ENCODE measurements at regions not wholly inside any gene's neighbourhood (a gene's known extent, or its start where the extent isn't known, plus 50 kb on each side); places are given as distances from the start of the nearest gene placed in this dataset.

- Histone ChIP-seq H3F3A (ENCODE audit: control insufficient read depth, insufficient read depth) (no peaks in the 10 kb centered on the region), H3K4me3 (ENCODE audit: low read length) (no peak overlapping the region), H4K20me1 (ENCODE audit: control insufficient read depth, insufficient read depth, low read depth, low read length) (no peaks in the 10 kb centered on the region), H3K4me2 (ENCODE audit: low read length) (peak overlapping the region; percentile 51), H3K27me3 (ENCODE audit: control insufficient read depth, low read length) (no peaks in the 10 kb centered on the region), H3K27ac (ENCODE audit: low read depth, low read length) (peak overlapping the region; percentile 39; the same call in 1 of the 2 replicates), H3K9me2 (replicated peaks; ENCODE audit: control insufficient read depth, low read length) (no peaks in the 10 kb centered on the region), H3K9me3 (ENCODE audit: control insufficient read depth, insufficient read depth, low read length) (no peaks in the 10 kb centered on the region; the same call in 1 of the 2 replicates), H3K36me3 (ENCODE audit: control insufficient read depth, low read length) (no peaks in the 10 kb centered on the region; the same call in 1 of the 2 replicates), H3K4me1 (ENCODE audit: control insufficient read depth, low read length) (peaks cover 29% of the 10 kb centered on the region), H3K79me2 (ENCODE audit: control insufficient read depth, low read length) (no peaks in the 10 kb centered on the region)
- no peak for TF ChIP-seq CTCF (IDR thresholded peaks at IDR 0.05; ENCODE audit: low read depth, low read length, poor library complexity, severe bottlenecking)
Measured at GRCh38 chr4:123976819-123977218, 580.2 kb downstream of the SPRY1 start.

GRCh38 chr4:123977641-123978081 is 581.1 kb downstream of the SPRY1 start:
- no peak overlapping the region for H3K4me2 ChIP-seq (ENCODE audit: low read length)
- H3K27me3 ChIP-seq (ENCODE audit: control insufficient read depth, low read length): no peaks in the 10 kb centered on the region
- TF ChIP-seq CTCF (IDR thresholded peaks at IDR 0.05; ENCODE audit: low read depth, low read length, poor library complexity, severe bottlenecking) (no peak), EZH2phosphoT487 (IDR thresholded peaks at IDR 0.05; ENCODE audit: borderline replicate concordance, low read length) (no peak)
- no peak overlapping the region for H3K4me3 ChIP-seq (ENCODE audit: low read length)
- H4K20me1 ChIP-seq (ENCODE audit: control insufficient read depth, insufficient read depth, low read depth, low read length): no peaks in the 10 kb centered on the region
- no peak overlapping the region for H3K27ac ChIP-seq (ENCODE audit: low read depth, low read length)
- H3F3A ChIP-seq (ENCODE audit: control insufficient read depth, insufficient read depth): no peaks in the 10 kb centered on the region
- H3K9me3 ChIP-seq (ENCODE audit: control insufficient read depth, insufficient read depth, low read length): no peaks in the 10 kb centered on the region; the same call in 1 of the 2 replicates
- no peaks in the 10 kb centered on the region for H3K9me2 ChIP-seq (replicated peaks; ENCODE audit: control insufficient read depth, low read length)
- H3K4me1 ChIP-seq (ENCODE audit: control insufficient read depth, low read length): peaks cover 29% of the 10 kb centered on the region
- no peaks in the 10 kb centered on the region for H3K79me2 ChIP-seq (ENCODE audit: control insufficient read depth, low read length)
- H3K36me3 ChIP-seq (ENCODE audit: control insufficient read depth, low read length): no peaks in the 10 kb centered on the region; the same call in 1 of the 2 replicates

- Histone ChIP-seq H3K27ac (ENCODE audit: low read depth, low read length) (no peak overlapping the region), H3K4me2 (ENCODE audit: low read length) (no peak overlapping the region), H3K9me3 (ENCODE audit: control insufficient read depth, insufficient read depth, low read length) (no peaks in the 10 kb centered on the region; the same call in 1 of the 2 replicates), H3K79me2 (ENCODE audit: control insufficient read depth, low read length) (no peaks in the 10 kb centered on the region), H3K36me3 (ENCODE audit: control insufficient read depth, low read length) (no peaks in the 10 kb centered on the region; the same call in 1 of the 2 replicates), H3K27me3 (ENCODE audit: control insufficient read depth, low read length) (no peaks in the 10 kb centered on the region), H3K4me3 (ENCODE audit: low read length) (no peak overlapping the region), H3K9me2 (replicated peaks; ENCODE audit: control insufficient read depth, low read length) (no peaks in the 10 kb centered on the region), H3K4me1 (ENCODE audit: control insufficient read depth, low read length) (peaks cover 29% of the 10 kb centered on the region), H3F3A (ENCODE audit: control insufficient read depth, insufficient read depth) (no peaks in the 10 kb centered on the region), H4K20me1 (ENCODE audit: control insufficient read depth, insufficient read depth, low read depth, low read length) (no peaks in the 10 kb centered on the region)
- TF ChIP-seq EZH2phosphoT487 (IDR thresholded peaks at IDR 0.05; ENCODE audit: borderline replicate concordance, low read length) (no peak), CTCF (IDR thresholded peaks at IDR 0.05; ENCODE audit: low read depth, low read length, poor library complexity, severe bottlenecking) (no peak)
Measured at GRCh38 chr4:123978637-123979036, 582.0 kb downstream of the SPRY1 start.

Data from DOHH2 (cell line).